ENCODE measurements at regions not wholly inside any gene's neighbourhood (a gene's known extent, or its start where the extent isn't known, plus 50 kb on each side); places are given as distances from the start of the nearest gene placed in this dataset.

- TF ChIP-seq EP300 (IDR thresholded peaks at IDR 0.05) (no peak), CTCF (IDR thresholded peaks at IDR 0.05) (no peak), POLR2A (IDR thresholded peaks at IDR 0.05) (no peak), POLR2AphosphoS5 (IDR thresholded peaks at IDR 0.05) (no peak)
- no peaks in the 10 kb centered on the region for H3K9me3 ChIP-seq
- H3K36me3 ChIP-seq: no peaks in the 10 kb centered on the region
- 71 to 92% methylated on average over 13 of the region's 13 CpGs for WGBS, 2 donors
- H3K27ac ChIP-seq: no peak overlapping the region
- H3K4me1 ChIP-seq: no peaks in the 10 kb centered on the region
- no peaks in the 10 kb centered on the region for H3K27me3 ChIP-seq
- no peak for ATAC-seq (ENCODE audit: low FRiP score in 2 of 2)
- no peak for DNase-seq
- H3K4me3 ChIP-seq: no peak overlapping the region
Measured at GRCh38 chr5:1971944-1972343, 89.2 kb upstream of the IRX4 start.

DNA sequence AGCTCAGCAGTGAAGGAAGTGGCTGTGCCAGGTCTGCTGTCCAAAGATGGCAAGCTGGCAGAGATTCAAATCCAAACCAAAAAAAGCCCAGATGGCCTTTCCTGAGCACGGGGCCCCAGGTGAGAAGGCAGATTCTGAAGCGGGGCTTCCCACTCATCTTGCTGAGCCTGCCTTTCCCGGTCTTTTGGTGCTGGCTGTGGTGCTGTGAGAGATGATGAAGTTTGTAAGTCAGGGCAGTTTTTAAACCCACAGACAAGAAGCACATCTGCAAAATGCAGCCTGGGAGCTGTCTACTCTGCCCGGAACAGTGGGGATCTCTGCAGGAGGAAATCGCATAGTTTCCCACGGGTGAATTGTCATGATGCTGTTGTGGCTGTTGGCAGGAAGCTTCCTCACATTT is 85.0 kb upstream of the IRX4 start:
- no peak overlapping the region for H3K27ac ChIP-seq
- ATAC-seq (ENCODE audit: low FRiP score in 2 of 2) (no peak), DNase-seq (no peak)
- H3K4me1 ChIP-seq: no peaks in the 10 kb centered on the region
- no peaks in the 10 kb centered on the region for H3K36me3 ChIP-seq
- no peaks in the 10 kb centered on the region for H3K9me3 ChIP-seq
- 48 to 57% methylated on average over 5 to 6 of the region's 6 CpGs for WGBS, 2 donors
- no peaks in the 10 kb centered on the region for H3K27me3 ChIP-seq
- TF ChIP-seq CTCF (IDR thresholded peaks at IDR 0.05): no peak
- TF ChIP-seq EP300 (IDR thresholded peaks at IDR 0.05): no peak
- TF ChIP-seq POLR2A (IDR thresholded peaks at IDR 0.05): no peak
- no peak for TF ChIP-seq POLR2AphosphoS5 (IDR thresholded peaks at IDR 0.05)
- H3K4me3 ChIP-seq: no peak overlapping the region

- H3K36me3 ChIP-seq: no peaks in the 10 kb centered on the region
- no peaks in the 10 kb centered on the region for H3K27me3 ChIP-seq
- H3K4me1 ChIP-seq: no peaks in the 10 kb centered on the region
- no peak overlapping the region for H3K27ac ChIP-seq
- DNase-seq: no peak
- no peak overlapping the region for H3K4me3 ChIP-seq
- peak in 1 of 2 donors; percentile 22 for ATAC-seq (ENCODE audit: low FRiP score in 2 of 2)
- no peaks in the 10 kb centered on the region for H3K9me3 ChIP-seq
- TF ChIP-seq EP300 (IDR thresholded peaks at IDR 0.05): no peak
- TF ChIP-seq POLR2A (IDR thresholded peaks at IDR 0.05): no peak
- TF ChIP-seq CTCF (IDR thresholded peaks at IDR 0.05): no peak
- TF ChIP-seq POLR2AphosphoS5 (IDR thresholded peaks at IDR 0.05): no peak
- 73 to 74% methylated on average over 9 of the region's 9 CpGs for WGBS, 2 donors
Measured at GRCh38 chr5:1966461-1966860, 83.7 kb upstream of the IRX4 start.

DNA sequence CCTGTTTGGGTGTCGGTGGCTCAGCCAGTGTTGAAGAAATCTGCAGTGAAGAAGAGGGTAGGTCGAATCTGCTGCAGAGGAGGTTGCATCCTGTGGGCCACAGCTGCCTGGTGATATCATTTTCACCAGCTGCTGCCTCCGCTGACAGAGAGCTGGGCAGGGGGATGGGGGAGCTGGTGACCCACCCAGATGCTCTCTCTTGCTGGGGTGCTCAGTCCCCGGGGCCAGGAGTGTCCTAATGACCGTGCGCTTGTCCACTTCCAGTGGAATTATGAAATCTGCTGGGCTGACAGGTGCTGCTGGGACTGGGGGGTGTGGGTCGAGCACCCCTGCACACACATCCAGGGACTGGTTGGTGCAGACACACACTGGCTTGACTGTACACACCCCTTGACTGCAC is 83.2 kb upstream of the IRX4 start:
- Histone ChIP-seq H3K4me1 (no peaks in the 10 kb centered on the region), H3K4me3 (no peak overlapping the region), H3K9me3 (no peaks in the 10 kb centered on the region), H3K36me3 (no peaks in the 10 kb centered on the region), H3K27me3 (no peaks in the 10 kb centered on the region), H3K27ac (no peak overlapping the region)
- ATAC-seq (ENCODE audit: low FRiP score in 2 of 2) (no peak), DNase-seq (no peak)
- TF ChIP-seq POLR2A (IDR thresholded peaks at IDR 0.05): no peak
- WGBS, 2 donors: 59 to 78% methylated on average over 2 to 6 of the region's 7 CpGs

- 83 to 87% methylated on average over 5 to 14 of the region's 14 CpGs for WGBS, 2 donors
- no peaks in the 10 kb centered on the region for H3K9me3 ChIP-seq
- H3K36me3 ChIP-seq: no peaks in the 10 kb centered on the region
- DNase-seq (no peak), ATAC-seq (ENCODE audit: low FRiP score in 2 of 2) (no peak)
- no peaks in the 10 kb centered on the region for H3K4me1 ChIP-seq
- no peak overlapping the region for H3K27ac ChIP-seq
- TF ChIP-seq CTCF (IDR thresholded peaks at IDR 0.05) (no peak), POLR2A (IDR thresholded peaks at IDR 0.05) (no peak), POLR2AphosphoS5 (IDR thresholded peaks at IDR 0.05) (no peak), EP300 (IDR thresholded peaks at IDR 0.05) (no peak)
- no peak overlapping the region for H3K4me3 ChIP-seq
- H3K27me3 ChIP-seq: no peaks in the 10 kb centered on the region
Measured at GRCh38 chr5:1963941-1964451, 81.3 kb upstream of the IRX4 start.
